HG02981 (cell line): ENCODE measurements at regions not wholly inside any gene's neighbourhood (a gene's known extent, or its start where the extent isn't known, plus 50 kb on each side); places are given as distances from the start of the nearest gene placed in this dataset.
"Not testable (repeated sequence)": the region's sequence is repeated elsewhere in the genome, so short reads cannot be mapped to it uniquely, and the experiment has no call there.

Experiments used
- ATAC-seq: cut with Tn5 transposase; IDR thresholded peaks from one replicate; pipeline ENCODE4 v1.9.1; 2021; ENCODE audit warnings: mild to moderate bottlenecking, moderate library complexity; ENCODE audit not compliant: unreplicated experiment

DNA sequence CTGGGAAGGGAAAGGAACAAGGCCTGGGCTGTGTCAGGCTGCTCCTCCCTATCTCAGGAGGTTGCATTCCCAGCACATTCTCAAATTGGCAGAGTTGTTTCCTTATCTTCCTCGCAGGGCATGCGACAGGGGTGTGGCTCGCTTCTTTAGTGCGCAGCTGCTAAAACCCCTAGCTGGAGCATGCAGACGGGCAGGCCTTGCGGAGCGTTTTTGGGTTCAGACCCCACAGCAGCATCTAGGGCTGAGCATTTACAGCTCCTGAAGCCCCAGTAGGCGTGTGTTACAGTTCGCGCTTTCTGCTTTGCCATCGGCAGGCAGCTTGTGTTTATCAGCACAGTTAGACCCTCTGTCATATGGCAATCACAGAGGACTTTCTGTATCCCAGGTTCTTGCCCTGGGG is 392.4 kb downstream of the TECRL start:
- ATAC-seq: no peak

DNA sequence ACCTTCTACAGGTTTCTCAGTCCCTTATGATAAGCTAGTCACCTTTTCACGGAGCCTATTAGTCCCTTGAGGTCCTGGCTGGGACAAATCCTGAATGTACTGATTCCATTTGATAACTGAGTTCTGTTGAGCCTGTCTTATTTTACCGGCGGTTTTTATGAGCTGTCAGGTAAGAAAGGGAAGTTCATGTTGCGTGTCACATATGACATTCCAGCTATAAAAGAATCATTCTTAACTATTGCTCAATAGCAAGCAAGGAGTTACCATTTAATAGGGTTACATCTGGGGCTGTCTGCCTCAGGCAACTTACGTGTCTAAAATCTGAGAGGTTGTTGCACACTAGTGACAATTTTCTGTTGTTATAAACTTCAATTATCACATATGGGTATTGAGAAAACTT is 394.6 kb downstream of the TECRL start:
- no peak for ATAC-seq

DNA sequence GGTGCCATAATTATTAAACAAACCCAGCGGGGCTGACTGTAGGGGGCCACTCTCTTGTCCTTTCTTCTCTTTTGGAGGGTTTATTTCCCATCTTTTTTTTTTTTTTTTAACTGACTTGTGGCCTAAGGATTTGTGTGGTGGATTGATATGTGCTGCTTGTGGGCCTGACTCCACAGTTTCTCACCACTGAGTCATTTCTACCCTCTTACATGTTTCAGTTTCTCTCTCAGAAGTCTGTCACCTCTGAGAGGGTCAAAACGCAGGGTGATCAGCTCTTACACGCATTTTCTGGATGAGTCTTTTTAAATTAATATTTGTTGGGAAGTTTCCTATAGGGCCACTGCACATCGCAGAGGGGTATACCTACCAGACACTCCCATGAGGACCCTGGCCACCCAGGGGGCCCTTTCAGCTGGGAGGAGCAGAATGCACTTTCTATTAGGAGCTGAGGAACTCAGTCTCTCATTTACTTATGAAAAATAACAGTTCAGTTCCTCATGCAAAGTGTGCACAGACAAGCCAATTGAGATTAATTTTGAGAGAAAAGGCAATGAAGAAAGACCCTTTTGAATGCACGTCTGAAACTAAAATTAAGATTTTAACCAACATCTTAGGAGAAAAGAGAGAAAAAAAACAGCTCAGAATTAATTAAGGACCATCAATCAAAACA is 407.9 kb downstream of the TECRL start:
- ATAC-seq: peak; percentile 93

GRCh38 chr4:64000241-64000640 is 409.0 kb downstream of the TECRL start:
- no peak for ATAC-seq

GRCh38 chr4:63986253-63986652 is 423.0 kb downstream of the TECRL start:
- ATAC-seq: no peak

- no peak for ATAC-seq
These were observed 426.0 kb downstream of the TECRL start for GRCh38 chr4:63983224-63983623.

- ATAC-seq: no peak
These were observed 443.4 kb downstream of the TECRL start for GRCh38 chr4:63965875-63966274.

DNA sequence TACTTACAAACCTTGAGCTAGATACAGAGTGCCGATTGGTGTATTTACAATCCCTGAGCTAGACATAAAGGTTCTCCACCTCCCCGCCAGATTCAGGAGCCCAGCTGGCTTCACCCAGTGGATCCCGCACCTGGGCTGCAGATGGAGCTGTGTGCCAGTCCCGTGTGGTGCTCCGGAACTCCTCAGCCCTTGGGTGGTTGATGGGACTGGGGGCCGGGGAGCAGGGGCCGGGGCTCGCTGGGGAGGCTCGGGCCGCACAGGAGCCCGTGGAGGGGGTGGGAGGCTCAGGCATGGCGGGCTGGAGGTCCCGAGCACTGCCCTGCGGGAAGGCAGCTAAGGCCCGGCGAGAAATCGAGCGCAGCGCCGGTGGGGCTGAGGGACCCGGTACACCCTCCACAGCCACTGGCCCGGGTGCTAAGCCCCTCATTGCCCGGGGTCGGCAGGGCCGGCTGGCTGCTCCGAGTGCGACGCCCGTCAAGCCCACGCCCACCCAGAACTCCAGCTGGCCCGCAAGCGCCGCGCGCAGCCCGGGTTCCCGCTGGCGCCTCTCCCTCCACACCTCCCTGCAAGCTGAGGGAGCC is 466.5 kb downstream of the TECRL start:
- not testable (repeated sequence) for ATAC-seq

DNA sequence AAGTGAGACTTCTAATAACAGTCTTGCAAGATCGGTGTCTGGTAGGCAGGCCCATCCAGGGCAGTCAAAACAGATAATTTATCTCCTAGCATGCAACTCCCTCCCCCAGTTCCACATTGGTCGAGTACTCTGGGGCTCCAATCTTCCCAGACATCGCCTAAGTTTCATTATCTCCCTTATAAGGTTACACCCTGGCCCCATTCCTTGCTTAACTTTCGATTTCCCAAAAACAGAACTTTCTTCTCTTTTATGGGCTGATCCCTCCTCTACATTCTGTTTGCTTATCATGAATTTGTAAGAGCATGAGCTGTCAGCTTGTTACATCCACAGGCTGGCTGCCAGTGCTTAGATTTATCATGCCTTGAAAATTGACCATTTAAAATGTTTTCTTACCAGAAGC is 471.3 kb downstream of the TECRL start:
- no peak for ATAC-seq

DNA sequence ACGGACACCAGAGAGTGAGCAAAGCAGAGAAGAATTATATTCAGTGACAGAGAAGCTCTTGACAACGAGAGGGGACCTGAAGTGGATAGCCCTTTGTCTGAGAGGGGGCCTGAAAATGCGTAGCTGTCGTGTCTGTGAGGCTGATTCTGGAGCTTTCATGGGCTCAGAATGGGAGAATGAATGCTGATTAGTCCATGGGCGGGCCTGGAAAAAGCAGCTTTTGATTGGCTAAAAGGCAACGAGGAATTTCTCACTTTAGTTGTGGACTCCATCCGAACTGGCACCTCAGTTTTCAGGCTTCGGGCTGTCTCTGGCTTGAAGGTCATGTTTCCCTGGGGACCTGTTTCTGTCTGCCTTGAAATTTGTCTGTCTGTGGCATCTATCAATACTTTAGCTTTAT is 487.1 kb downstream of the TECRL start:
- ATAC-seq: no peak

GRCh38 chr4:63921561-63921960 is 487.7 kb downstream of the TECRL start:
- ATAC-seq: no peak

DNA sequence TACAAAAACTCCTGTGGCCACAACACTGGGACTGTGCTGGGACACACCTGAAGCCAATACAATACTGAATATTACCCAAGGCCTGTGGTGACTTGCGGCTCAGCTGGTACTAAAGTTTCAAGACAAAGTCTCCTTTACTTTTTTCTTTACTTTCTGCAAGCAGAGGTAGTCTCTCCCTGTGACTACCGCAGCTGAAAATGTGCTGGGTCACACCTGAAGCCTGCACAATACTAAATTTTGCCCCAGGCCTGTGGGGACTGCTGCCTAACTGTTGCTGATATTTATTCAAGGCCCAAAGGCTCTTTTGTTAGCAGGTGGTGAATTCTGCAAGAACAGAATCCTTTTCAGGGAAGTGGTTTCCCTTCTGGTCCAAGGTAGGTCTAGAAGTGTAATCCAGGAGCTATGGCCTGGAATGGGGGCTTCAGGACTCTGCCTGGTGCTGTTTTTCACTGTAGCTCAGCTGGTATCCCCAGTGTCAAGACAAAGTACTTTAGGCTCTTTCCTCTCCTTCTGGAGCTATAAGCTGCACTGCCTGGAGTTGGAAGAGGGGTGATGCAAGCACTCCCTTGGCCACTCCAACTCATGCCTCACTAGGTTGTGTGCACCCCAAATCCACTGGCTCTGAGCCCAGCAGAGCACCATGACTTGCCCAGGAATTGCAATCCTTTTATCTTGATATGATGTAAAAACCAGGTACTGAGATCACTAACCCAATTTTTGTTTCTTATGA is 489.4 kb downstream of the TECRL start:
- ATAC-seq: no peak

DNA sequence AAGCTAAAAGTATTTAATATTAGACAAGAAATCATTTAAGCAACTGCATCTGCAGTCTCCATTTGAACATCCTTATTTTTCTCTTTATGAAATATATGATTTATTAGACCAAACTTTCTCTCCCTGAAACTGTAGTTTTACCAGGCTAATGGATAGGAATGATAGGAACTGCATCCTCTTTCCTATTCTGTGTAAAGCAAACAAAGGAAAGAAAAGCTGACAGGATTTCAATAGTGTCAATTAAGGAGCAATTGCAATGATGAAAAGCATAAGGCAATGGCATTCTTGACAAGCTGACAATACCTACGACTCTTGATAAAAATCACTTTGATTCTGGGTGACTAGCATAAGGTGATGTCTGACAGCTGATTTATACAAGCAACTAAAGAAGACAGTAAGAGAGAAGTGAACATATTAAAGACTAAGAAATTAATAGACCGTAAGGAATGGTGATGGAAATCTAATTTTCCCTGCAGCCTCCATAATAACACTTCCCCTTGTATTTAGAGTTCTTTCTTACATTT is 502.5 kb downstream of the TECRL start:
- no peak for ATAC-seq

- no peak for ATAC-seq
These were observed 505.0 kb downstream of the TECRL start for GRCh38 chr4:63904201-63904600.

DNA sequence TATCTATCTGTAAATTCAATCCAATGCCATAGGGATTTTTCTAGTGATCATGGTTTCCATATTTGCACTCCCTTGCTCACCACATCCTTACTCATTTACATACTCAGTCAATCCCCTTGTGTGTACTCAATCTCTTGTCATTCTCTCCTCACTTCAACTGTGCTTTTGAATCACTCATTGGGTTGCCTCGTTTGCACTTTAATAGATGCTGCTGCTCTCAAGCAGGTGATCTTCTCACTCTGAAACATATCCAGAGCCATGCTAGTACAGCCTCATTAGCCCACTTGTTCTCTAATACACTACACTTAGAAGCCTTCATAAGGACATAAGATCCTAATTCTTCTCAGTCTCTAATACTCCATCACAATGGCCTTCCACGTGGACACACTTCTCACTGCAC is 507.9 kb downstream of the TECRL start:
- ATAC-seq: no peak

DNA sequence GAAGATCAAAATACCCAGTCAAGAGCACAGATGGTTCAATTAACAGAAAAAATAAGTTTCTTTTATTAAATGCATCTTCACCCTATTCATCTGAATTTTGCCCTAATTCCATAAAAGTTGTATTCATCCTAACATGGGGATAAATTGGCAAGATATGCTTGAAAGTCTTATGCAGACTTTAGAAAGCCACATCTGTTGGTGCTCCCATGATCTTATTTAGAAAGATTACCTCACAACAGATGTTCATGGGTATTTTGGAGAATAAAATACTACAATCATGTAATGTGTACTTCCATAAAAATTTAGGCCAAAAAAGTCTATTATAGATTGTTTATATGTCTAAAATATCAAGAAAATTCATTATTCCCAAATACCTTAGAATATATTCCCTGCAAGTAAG is 510.3 kb downstream of the TECRL start:
- no peak for ATAC-seq

DNA sequence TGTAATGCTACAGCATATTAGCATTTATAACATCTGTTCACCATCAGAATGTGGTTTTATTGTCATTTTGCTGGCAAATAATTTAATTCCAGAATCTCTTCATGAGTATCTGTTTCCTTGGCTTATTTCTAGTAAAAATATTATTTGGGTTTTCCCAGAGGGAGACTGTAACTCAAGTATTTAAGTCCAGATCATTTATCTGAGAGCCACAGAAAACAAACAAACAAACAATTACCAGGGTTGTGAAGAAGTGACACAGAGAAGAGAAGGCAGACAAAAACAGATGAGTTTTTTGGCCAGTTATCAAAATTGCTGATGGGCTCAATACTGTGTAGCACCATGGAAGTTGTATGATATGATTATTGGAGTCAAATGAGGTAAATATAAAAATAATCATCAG is 515.1 kb downstream of the TECRL start:
- no peak for ATAC-seq

DNA sequence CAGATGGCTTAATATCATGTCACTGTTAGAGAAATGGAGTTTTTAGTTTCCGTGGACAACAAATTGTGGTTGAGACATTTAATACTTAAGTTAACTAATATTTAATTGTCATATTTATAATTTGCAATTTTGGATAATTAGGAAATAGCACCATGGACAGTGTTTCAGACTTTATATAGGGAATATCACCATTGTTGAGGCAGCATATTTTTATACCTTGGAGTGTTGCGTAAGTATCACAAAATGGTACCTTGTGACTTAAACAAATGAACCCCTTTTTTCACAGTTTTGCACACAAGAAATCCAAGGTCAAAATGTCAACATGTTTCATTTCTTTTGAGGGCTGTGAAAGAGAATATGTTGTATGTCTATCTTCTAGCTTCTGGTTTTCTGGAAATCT is 539.9 kb downstream of the TECRL start:
- ATAC-seq: no peak

DNA sequence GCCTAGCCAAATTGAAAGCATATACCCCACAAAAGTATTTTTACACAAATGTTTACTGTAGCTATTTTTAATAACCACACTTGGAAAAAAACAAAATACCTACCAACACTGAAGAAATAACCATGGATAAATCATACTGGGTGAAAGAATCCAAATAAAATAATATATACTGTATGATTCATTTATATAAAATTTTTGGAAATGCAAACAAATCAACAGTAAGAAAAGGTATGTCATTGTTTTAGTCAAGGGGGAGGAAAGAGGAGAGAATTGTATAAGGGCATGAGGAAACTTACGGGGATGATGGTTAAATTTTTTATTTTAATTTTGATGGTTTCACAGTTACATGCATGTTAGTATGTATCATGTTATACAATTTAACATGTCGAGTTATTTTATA is 557.8 kb downstream of the TECRL start:
- ATAC-seq: no peak

DNA sequence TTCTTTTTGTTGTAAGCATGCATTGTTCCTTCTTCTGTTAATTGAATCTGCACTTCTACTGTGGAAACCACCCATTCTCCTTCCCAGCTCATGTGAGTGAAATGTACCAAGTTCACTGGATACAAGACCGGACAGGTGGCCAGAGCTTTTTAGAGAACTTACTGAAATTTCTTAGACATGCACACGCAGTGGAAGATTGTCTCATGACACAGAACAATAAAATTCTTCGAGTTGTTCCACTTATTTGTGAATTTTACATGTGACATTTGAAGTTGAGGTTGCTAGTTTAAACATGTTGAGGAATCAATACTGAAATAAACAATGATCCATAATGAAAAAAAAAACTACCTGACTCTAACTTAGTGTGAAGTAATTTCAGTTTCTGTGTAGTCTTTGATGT is 568.0 kb downstream of the TECRL start:
- no peak for ATAC-seq

DNA sequence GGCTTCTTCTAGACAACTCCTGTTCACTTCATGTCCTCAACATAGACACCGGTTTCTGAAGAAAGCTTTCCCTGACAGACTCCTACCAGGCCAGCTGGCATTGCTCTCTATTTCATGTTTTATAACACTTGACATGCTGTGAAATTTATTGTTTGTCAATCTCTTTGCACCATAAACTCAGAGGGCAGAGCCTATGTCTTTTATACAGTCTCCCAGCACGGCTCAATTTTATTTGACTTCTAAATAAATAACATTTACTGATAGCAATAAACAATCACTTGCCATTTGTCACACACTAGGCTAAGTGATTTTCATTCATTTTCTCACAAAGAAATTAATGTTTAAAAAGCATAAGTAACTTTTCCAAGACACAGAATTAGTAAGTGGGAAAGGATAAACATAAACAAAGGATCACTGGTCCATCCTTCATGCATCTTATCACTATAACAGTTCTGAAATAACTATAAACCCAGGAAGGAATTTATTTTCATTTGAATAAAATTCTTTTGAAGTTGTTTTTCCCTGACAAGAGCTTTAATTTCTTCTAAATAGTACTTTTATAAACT is 577.6 kb downstream of the TECRL start:
- ATAC-seq: no peak
